HCT116 (cell line): ENCODE measurements at regions not wholly inside any gene's neighbourhood (a gene's known extent, or its start where the extent isn't known, plus 50 kb on each side); places are given as distances from the start of the nearest gene placed in this dataset.

Experiments
- ATAC-seq: fragments of 200-7000 bp; cut with Tn5 transposase; 2 replicates; pipeline ENCODE4 v1.9.1; 2020; ENCODE audit warnings: mild to moderate bottlenecking, moderate library complexity
- BruUV-seq: library from RNA; stranded (reverse); fragments of 400-500 nt; replicated peaks from 2 replicates; lab custom pipeline; 2021; lab: Mats Ljungman, UMichigan
- CTCF ChIA-PET: fragments of 300-600 bp; sonication (Branson Sonifier 250); formaldehyde crosslinking; loops from one replicate; lab custom pipeline; 2021; ENCODE audit warnings: antibody characterized with exemption; lab: Charles Lee
- POLR2A ChIA-PET: fragments of 300-600, 350-600 bp; sonication (Branson Sonifier 250); formaldehyde crosslinking; loops from one replicate; lab custom pipeline; 2021; ENCODE audit warnings: antibody characterized with exemption; lab: Charles Lee
- RAD21 ChIA-PET, 2 experiments: fragments of 300-600 bp; sonication (Branson Sonifier 250); formaldehyde crosslinking; loops; one replicate each; lab custom pipeline; 2023; ENCODE audit warnings: low total read pairs in 2 of 2; ENCODE audit not compliant: uncharacterized antibody in 2 of 2, unreplicated experiment in 2 of 2, low non-redundant PET in 1 of 2; lab: Charles Lee
- DNase-seq: peaks from one replicate; pipeline ENCODE4 v3.0.0-alpha.2; 2010; ENCODE audit warnings: low read depth, low spot score
- H2AFZ ChIP-seq: fragments of 200-600 bp; shearing (Covaris generic), sonication (generic); 2 replicates; pipeline ENCODE4 v1.6.1; 2017; ENCODE audit warnings: low read depth, mixed run types, mixed read lengths, antibody characterized with exemption, low read length; ENCODE audit not compliant: poor library complexity, severe bottlenecking
- H3K27ac ChIP-seq: 2 replicates; pipeline ENCODE4 v1.5.1; 2012; ENCODE audit warnings: low read depth, low read length
- H3K27me3 ChIP-seq: fragments of 200-600 bp; sonication (generic); 2 replicates; pipeline ENCODE4 v1.6.1; 2016; ENCODE audit warnings: mixed run types, low read length, mixed read lengths; ENCODE audit not compliant: insufficient read depth
- H3K36me3 ChIP-seq, 2 experiments: fragments of 200-500 bp in 1 of 2; fragments of 200-600 bp in 1 of 2; sonication (Bioruptor generic) in 1 of 2; sonication (generic) in 1 of 2; 2 replicates each; pipeline versions ENCODE4 v1.5.1 to v1.6.1; 2014 to 2016; ENCODE audit warnings: low read length in 2 of 2, inconsistent platforms in 1 of 2, mixed read lengths in 1 of 2, mixed run types in 1 of 2; ENCODE audit not compliant: insufficient read depth in 2 of 2, control insufficient read depth in 1 of 2
- H3K4me1 ChIP-seq, 2 experiments: fragments of 200-600 bp in 1 of 2; sonication (generic) in 1 of 2; 2 replicates each; pipeline versions ENCODE4 v1.5.1 to v1.6.1; 2012 to 2017; ENCODE audit warnings: low read length in 2 of 2, inconsistent platforms in 1 of 2, mild to moderate bottlenecking in 1 of 2, mixed read lengths in 1 of 2, mixed run types in 1 of 2, moderate library complexity in 1 of 2; ENCODE audit not compliant: insufficient read depth in 2 of 2, control insufficient read depth in 1 of 2
- H3K4me2 ChIP-seq: fragments of 200-600 bp; sonication (generic); 2 replicates; pipeline ENCODE4 v1.6.1; 2017; ENCODE audit warnings: mixed run types, low read length, mixed read lengths
- H3K4me3 ChIP-seq, 2 experiments: fragments of 200-600 bp in 1 of 2; sonication (generic) in 1 of 2; replicated peaks in 1 of 2; 2 replicates each; pipeline ENCODE4 v1.5.1; 2011 to 2016; ENCODE audit warnings: low read length in 2 of 2, control low read depth in 1 of 2, low read depth in 1 of 2, mild to moderate bottlenecking in 1 of 2, mixed read lengths in 1 of 2, mixed run types in 1 of 2
- H3K79me2 ChIP-seq: fragments of 200-600 bp; sonication (generic); 2 replicates; pipeline ENCODE4 v1.6.1; 2017; ENCODE audit warnings: mild to moderate bottlenecking, mixed run types, low read length, moderate library complexity, mixed read lengths; ENCODE audit not compliant: insufficient read depth
- H3K9ac ChIP-seq: fragments of 200-600 bp; sonication (generic); 2 replicates; pipeline ENCODE4 v1.6.1; 2016; ENCODE audit warnings: low read length, mixed read lengths
- H3K9me2 ChIP-seq: fragments of 200-600 bp; sonication (generic), shearing (Covaris generic); 2 replicates; pipeline ENCODE4 v1.6.1; 2017; ENCODE audit warnings: mixed run types, mild to moderate bottlenecking, moderate library complexity; ENCODE audit not compliant: insufficient read depth
- H3K9me3 ChIP-seq, 2 experiments: fragments of 200-500 bp in 1 of 2; fragments of 200-600 bp in 1 of 2; sonication (Bioruptor generic) in 1 of 2; sonication (generic) in 1 of 2; 2 replicates each; pipeline ENCODE4 v1.6.1; 2014 to 2017; ENCODE audit warnings: low read length in 2 of 2, mixed read lengths in 2 of 2, inconsistent platforms in 1 of 2, low read depth in 1 of 2, mild to moderate bottlenecking in 1 of 2, mixed run types in 1 of 2, moderate library complexity in 1 of 2; ENCODE audit not compliant: control insufficient read depth in 1 of 2, insufficient read depth in 1 of 2
- H4K20me1 ChIP-seq: fragments of 200-600 bp; sonication (generic), shearing (Covaris generic); 2 replicates; pipeline ENCODE4 v1.6.1; 2017; ENCODE audit warnings: mixed run types, mild to moderate bottlenecking, moderate library complexity; ENCODE audit not compliant: insufficient read depth
- CEBPB ChIP-seq: IDR thresholded peaks from 2 replicates; pipeline ENCODE4 v1.6.1; 2012; ENCODE audit warnings: low read depth
- EGR1 ChIP-seq: IDR thresholded peaks from 2 replicates; pipeline ENCODE4 v1.6.1; 2012; ENCODE audit warnings: low read depth
- ELF1 ChIP-seq: IDR thresholded peaks from 2 replicates; pipeline ENCODE4 v1.6.1; 2012; ENCODE audit warnings: low read depth, borderline replicate concordance
- EZH2 ChIP-seq: fragments of 200-600 bp; sonication (generic); IDR thresholded peaks from 2 replicates; pipeline ENCODE4 v1.6.1; 2017; ENCODE audit warnings: antibody characterized with exemption, mixed run types
- EZH2phosphoT487 ChIP-seq: fragments of 200-600 bp; IDR thresholded peaks from 2 replicates; pipeline ENCODE4 v1.6.1; 2018; ENCODE audit warnings: antibody characterized with exemption, borderline replicate concordance
- JUND ChIP-seq: IDR thresholded peaks from 2 replicates; pipeline ENCODE4 v1.6.1; 2012
- POLR2A ChIP-seq: IDR thresholded peaks from 2 replicates; pipeline ENCODE4 v1.7.0; 2011; ENCODE audit warnings: borderline replicate concordance; ENCODE audit not compliant: insufficient read depth, insufficient read length; ENCODE audit errors: extremely low read depth
- POLR2AphosphoS5 ChIP-seq: IDR thresholded peaks from 2 replicates; pipeline ENCODE4 v1.6.1; 2011; ENCODE audit warnings: mild to moderate bottlenecking, low read depth, low read length, moderate library complexity
- RAD21 ChIP-seq: IDR thresholded peaks from 2 replicates; pipeline ENCODE4 v1.6.1; 2012; ENCODE audit warnings: low read depth, mild to moderate bottlenecking
- TCF7L2 ChIP-seq: IDR thresholded peaks from 2 replicates; pipeline ENCODE4 v1.7.0; 2011; ENCODE audit warnings: borderline replicate concordance, inconsistent platforms; ENCODE audit not compliant: insufficient read depth, insufficient read length; ENCODE audit errors: extremely low read depth
- ZFX ChIP-seq: fragments of 450-650 bp; IDR thresholded peaks from 2 replicates; pipeline ENCODE4 v1.6.1; 2017
- ZNF274 ChIP-seq: fragments of 200-500 bp; sonication (Bioruptor generic); IDR thresholded peaks from 2 replicates; pipeline ENCODE4 v1.6.1; 2014; ENCODE audit warnings: mild to moderate bottlenecking, low read depth, low read length, inconsistent platforms
- intact Hi-C: fragments of 100-400 bp; cut with micrococcal nuclease; formaldehyde crosslinking; loops from 2 replicates; pipeline ENCODE4 v1.10.0; 2022
- TF ChIP-seq, protein P1 (sequence below), 3 experiments: fragments of 200-600 bp in 1 of 3; sonication (generic) in 1 of 3; IDR thresholded peaks in 2 of 3; conservative IDR thresholded peaks in 1 of 3; 2 replicates each; pipeline ENCODE4 v1.5.1; 2012 to 2017; ENCODE audit warnings: low read depth in 2 of 3, low read length in 2 of 3, antibody characterized with exemption in 1 of 3, borderline replicate concordance in 1 of 3, control low read depth in 1 of 3, mild to moderate bottlenecking in 1 of 3, mixed read lengths in 1 of 3, mixed run types in 1 of 3, moderate library complexity in 1 of 3; ENCODE audit not compliant: insufficient read depth in 1 of 3
- TF ChIP-seq, protein P2 (sequence below): IDR thresholded peaks from 2 replicates; pipeline ENCODE4 v1.6.1; 2012; ENCODE audit warnings: low read depth

DNA sequence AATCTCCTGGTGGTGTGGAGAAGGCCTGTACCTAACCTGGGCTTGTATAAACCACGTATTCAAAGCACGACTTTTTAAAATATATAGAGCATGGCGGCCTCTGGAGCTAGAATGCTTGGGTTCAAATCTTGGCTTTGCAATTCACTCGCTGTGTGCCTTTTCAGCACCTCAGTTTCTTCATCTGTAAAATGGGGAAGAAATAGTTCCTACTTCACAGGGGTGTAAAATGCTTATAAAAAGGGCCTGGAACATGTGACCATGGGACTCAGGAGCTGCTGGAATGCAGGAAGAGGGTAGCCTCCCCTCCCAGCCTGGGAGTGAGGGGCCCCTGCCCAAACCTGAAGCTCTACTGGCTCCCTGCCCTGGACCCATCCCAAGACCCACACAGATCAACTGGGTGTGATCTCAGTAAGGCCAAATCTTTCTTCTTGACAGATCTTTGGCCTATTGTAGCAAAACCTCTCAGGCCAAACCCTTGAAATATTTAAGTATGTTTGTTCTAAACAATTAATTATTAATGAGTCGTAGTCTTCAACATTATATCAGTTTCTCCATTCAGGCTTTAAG, 269.0 kb downstream of the ZSWIM6 start:
- TF ChIP-seq POLR2AphosphoS5: no peak
- no peak for TF ChIP-seq ELF1
- TF ChIP-seq, protein P1, sequence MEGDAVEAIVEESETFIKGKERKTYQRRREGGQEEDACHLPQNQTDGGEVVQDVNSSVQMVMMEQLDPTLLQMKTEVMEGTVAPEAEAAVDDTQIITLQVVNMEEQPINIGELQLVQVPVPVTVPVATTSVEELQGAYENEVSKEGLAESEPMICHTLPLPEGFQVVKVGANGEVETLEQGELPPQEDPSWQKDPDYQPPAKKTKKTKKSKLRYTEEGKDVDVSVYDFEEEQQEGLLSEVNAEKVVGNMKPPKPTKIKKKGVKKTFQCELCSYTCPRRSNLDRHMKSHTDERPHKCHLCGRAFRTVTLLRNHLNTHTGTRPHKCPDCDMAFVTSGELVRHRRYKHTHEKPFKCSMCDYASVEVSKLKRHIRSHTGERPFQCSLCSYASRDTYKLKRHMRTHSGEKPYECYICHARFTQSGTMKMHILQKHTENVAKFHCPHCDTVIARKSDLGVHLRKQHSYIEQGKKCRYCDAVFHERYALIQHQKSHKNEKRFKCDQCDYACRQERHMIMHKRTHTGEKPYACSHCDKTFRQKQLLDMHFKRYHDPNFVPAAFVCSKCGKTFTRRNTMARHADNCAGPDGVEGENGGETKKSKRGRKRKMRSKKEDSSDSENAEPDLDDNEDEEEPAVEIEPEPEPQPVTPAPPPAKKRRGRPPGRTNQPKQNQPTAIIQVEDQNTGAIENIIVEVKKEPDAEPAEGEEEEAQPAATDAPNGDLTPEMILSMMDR (IDR thresholded peaks at IDR 0.05 in 2 of 3, conservative IDR thresholded peaks at IDR 0.05 in 1 of 3; ENCODE audit: borderline replicate concordance in 1 of 3, insufficient read depth in 1 of 3, low read depth in 2 of 3, low read length in 2 of 3): no peak
- no peak for TF ChIP-seq EZH2phosphoT487
- no peak for TF ChIP-seq CEBPB
- TF ChIP-seq, protein P2, sequence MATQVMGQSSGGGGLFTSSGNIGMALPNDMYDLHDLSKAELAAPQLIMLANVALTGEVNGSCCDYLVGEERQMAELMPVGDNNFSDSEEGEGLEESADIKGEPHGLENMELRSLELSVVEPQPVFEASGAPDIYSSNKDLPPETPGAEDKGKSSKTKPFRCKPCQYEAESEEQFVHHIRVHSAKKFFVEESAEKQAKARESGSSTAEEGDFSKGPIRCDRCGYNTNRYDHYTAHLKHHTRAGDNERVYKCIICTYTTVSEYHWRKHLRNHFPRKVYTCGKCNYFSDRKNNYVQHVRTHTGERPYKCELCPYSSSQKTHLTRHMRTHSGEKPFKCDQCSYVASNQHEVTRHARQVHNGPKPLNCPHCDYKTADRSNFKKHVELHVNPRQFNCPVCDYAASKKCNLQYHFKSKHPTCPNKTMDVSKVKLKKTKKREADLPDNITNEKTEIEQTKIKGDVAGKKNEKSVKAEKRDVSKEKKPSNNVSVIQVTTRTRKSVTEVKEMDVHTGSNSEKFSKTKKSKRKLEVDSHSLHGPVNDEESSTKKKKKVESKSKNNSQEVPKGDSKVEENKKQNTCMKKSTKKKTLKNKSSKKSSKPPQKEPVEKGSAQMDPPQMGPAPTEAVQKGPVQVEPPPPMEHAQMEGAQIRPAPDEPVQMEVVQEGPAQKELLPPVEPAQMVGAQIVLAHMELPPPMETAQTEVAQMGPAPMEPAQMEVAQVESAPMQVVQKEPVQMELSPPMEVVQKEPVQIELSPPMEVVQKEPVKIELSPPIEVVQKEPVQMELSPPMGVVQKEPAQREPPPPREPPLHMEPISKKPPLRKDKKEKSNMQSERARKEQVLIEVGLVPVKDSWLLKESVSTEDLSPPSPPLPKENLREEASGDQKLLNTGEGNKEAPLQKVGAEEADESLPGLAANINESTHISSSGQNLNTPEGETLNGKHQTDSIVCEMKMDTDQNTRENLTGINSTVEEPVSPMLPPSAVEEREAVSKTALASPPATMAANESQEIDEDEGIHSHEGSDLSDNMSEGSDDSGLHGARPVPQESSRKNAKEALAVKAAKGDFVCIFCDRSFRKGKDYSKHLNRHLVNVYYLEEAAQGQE: no peak
- TF ChIP-seq JUND: no peak
- TF ChIP-seq ZFX: no peak
- no peak for TF ChIP-seq ZNF274
- TF ChIP-seq RAD21: no peak
- no peak for TF ChIP-seq EZH2
- TF ChIP-seq POLR2A: no peak
- no peak for TF ChIP-seq EGR1
- no peak for TF ChIP-seq TCF7L2
- TF ChIP-seq, all 23 proteins: peak for 0
- no peak overlapping the region for H3K4me2 ChIP-seq
- no peak overlapping the region for H3K9ac ChIP-seq
- ChIA-PET POLR2A (interaction anchor here (1.0 kb wide), 1 partner anchor 11 kb away, joined by 3 read pairs; no protein-coding TSS in a partner anchor), CTCF (no interaction called here), RAD21 (no interaction called here)
- no peak overlapping the region for H3K4me3 ChIP-seq
- intact Hi-C loops: no loop called here
- ATAC-seq: no peak
- no peaks in the 10 kb centered on the region for H3K9me2 ChIP-seq
- no peak overlapping the region for H3K27ac ChIP-seq
- H3K79me2 ChIP-seq: no peaks in the 10 kb centered on the region
- no peaks in the 10 kb centered on the region for H3K9me3 ChIP-seq
- no peaks in the 10 kb centered on the region for H3K27me3 ChIP-seq
- no peaks in the 10 kb centered on the region for H3K36me3 ChIP-seq
- no peak overlapping the region for H2AFZ ChIP-seq
- no peaks in the 10 kb centered on the region for H3K4me1 ChIP-seq
- no peak for DNase-seq
- H4K20me1 ChIP-seq: no peaks in the 10 kb centered on the region
- no TSS peak for BruUV-seq
